Psoas muscle (tissue), 7 donors: ENCODE measurements at regions not wholly inside any gene's neighbourhood (a gene's known extent, or its start where the extent isn't known, plus 50 kb on each side); places are given as distances from the start of the nearest gene placed in this dataset.

Experiments
- ATAC-seq, 4 donors: fragments of 200-7000 bp; cut with Tn5 transposase; one replicate each; pipeline ENCODE4 v1.9.1; 2020; ENCODE audit warnings: moderate library complexity in 3 of 4, mild to moderate bottlenecking in 2 of 4
- DNase-seq, 2 donors: peaks; one replicate each; pipeline ENCODE4 v3.0.0-alpha.2; 2020
- H3K27ac ChIP-seq: fragments of 200-600 bp; one replicate; pipeline ENCODE4 v1.8.0; 2022
- H3K27me3 ChIP-seq, 3 donors: fragments of 200-600 bp in 1 of 3; one replicate each; pipeline versions ENCODE4 v1.6.1 to v1.8.0; 2013 to 2022; ENCODE audit warnings: low read length in 2 of 3, mild to moderate bottlenecking in 2 of 3, moderate library complexity in 1 of 3; ENCODE audit not compliant: insufficient read depth in 3 of 3
- H3K36me3 ChIP-seq, 2 donors: fragments of 200-600 bp in 1 of 2; one replicate each; pipeline versions ENCODE4 v1.6.1 to v1.8.0; 2013 to 2022; ENCODE audit warnings: low read depth in 1 of 2, mild to moderate bottlenecking in 1 of 2, moderate library complexity in 1 of 2; ENCODE audit not compliant: insufficient read depth in 1 of 2
- H3K4me1 ChIP-seq: fragments of 200-600 bp; one replicate; pipeline ENCODE4 v1.8.0; 2022
- H3K4me3 ChIP-seq: fragments of 200-600 bp; one replicate; pipeline ENCODE4 v1.8.0; 2022; ENCODE audit warnings: mild to moderate bottlenecking
- H3K9me3 ChIP-seq: fragments of 200-600 bp; one replicate; pipeline ENCODE4 v1.8.0; 2022
- CTCF ChIP-seq: fragments of 200-600 bp; IDR thresholded peaks from one replicate; pipeline ENCODE4 v1.8.0; 2022; ENCODE audit warnings: antibody characterized with exemption
- WGBS, 3 donors: extraction: QIAGEN DNeasy Blood & Tissue Kit; methylation state at CpG; one replicate each; pipeline versions ENCODE4 v1.1.6 to v1.1.7; 2013; 5-methylcytosine and 5-hydroxymethylcytosine counted together
- intact Hi-C, 2 donors: fragments of 100-400 bp; cut with DNase I; formaldehyde crosslinking; loops; one replicate each; pipeline versions ENCODE4 v1.11.0 to v1.14.2; 2022
- donor health status: healthy with polysubstance abuse.
- donor health status: DM: no; HTN: no; CAD: no; lungs with moderate emphysema.
- donor health status: Bipolar disorder and iron deficiency.
- donor health status: healthy.
- donor health status: DM: yes; HTN: yes; CAD: no.
- donor health status: DM: no; HTN: no; CAD: no.
- donor health status: DM: yes; HTN: yes; CAD: no.

GRCh38 chr6:4510906-4511640 is 265.1 kb upstream of the CDYL start:
- ATAC-seq = peak in 2 of 4 donors; percentile 21 to 69
- Histone ChIP-seq H3K9me3 (no peaks in the 10 kb centered on the region), H3K27ac (no peak overlapping the region), H3K27me3 (no peaks in the 10 kb centered on the region), H3K4me3 (no peak overlapping the region), H3K4me1 (no peaks in the 10 kb centered on the region), H3K36me3 (no peaks in the 10 kb centered on the region)
- no peak for DNase-seq
- 52 to 53% (median 53%) methylated on average over 14 to 15 of the region's 15 CpGs for WGBS, 3 donors
- TF ChIP-seq CTCF = no peak
- intact Hi-C loops = no loop called here

GRCh38 chr6:4510317-4510716 is 265.9 kb upstream of the CDYL start:
- Histone ChIP-seq H3K4me1 (no peaks in the 10 kb centered on the region), H3K4me3 (no peak overlapping the region), H3K27me3 (no peaks in the 10 kb centered on the region), H3K9me3 (no peaks in the 10 kb centered on the region), H3K36me3 (no peaks in the 10 kb centered on the region), H3K27ac (no peak overlapping the region)
- intact Hi-C loops = no loop called here
- 88 to 94% (median 89%) methylated on average over 6 of the region's 6 CpGs for WGBS, 3 donors
- no peak for ATAC-seq
- no peak for DNase-seq
- no peak for TF ChIP-seq CTCF

- Histone ChIP-seq H3K27me3 (no peaks in the 10 kb centered on the region), H3K27ac (no peak overlapping the region), H3K9me3 (no peaks in the 10 kb centered on the region), H3K36me3 (no peaks in the 10 kb centered on the region), H3K4me3 (no peak overlapping the region), H3K4me1 (no peaks in the 10 kb centered on the region)
- DNase-seq (no peak), ATAC-seq (no peak)
- WGBS, 3 donors = 88 to 93% (median 89%) methylated on average over 3 of the region's 3 CpGs
- intact Hi-C loops = no loop called here
- TF ChIP-seq CTCF = no peak
These were observed 266.7 kb upstream of the CDYL start for GRCh38 chr6:4509506-4509905.

GRCh38 chr6:4506792-4507191 is 269.4 kb upstream of the CDYL start:
- ATAC-seq (no peak), DNase-seq (no peak)
- no peak overlapping the region for H3K4me3 ChIP-seq
- H3K4me1 ChIP-seq = no peaks in the 10 kb centered on the region
- intact Hi-C loops = no loop called here
- no peaks in the 10 kb centered on the region for H3K27me3 ChIP-seq
- H3K36me3 ChIP-seq = no peaks in the 10 kb centered on the region
- no peaks in the 10 kb centered on the region for H3K9me3 ChIP-seq
- 29 to 39% (median 33%) methylated on average over 1 of the region's 1 CpG for WGBS, 3 donors
- no peak overlapping the region for H3K27ac ChIP-seq
- no peak for TF ChIP-seq CTCF

- no peak overlapping the region for H3K4me3 ChIP-seq
- 49 to 69% (median 58%) methylated on average over 3 of the region's 3 CpGs for WGBS, 3 donors
- no peaks in the 10 kb centered on the region for H3K27me3 ChIP-seq
- DNase-seq (no peak), ATAC-seq (no peak)
- no peak for TF ChIP-seq CTCF
- no peaks in the 10 kb centered on the region for H3K36me3 ChIP-seq
- no peak overlapping the region for H3K27ac ChIP-seq
- no peaks in the 10 kb centered on the region for H3K4me1 ChIP-seq
- intact Hi-C loops = no loop called here
- no peaks in the 10 kb centered on the region for H3K9me3 ChIP-seq
These were observed 270.0 kb upstream of the CDYL start for GRCh38 chr6:4506223-4506622.
